PFSK-1 (cell line): ENCODE measurements at regions not wholly inside any gene's neighbourhood (a gene's known extent, or its start where the extent isn't known, plus 50 kb on each side); places are given as distances from the start of the nearest gene placed in this dataset.

Experiments used
- POLR2AphosphoS5 ChIP-seq: IDR thresholded peaks from 2 replicates; pipeline ENCODE4 v1.6.1; 2012; ENCODE audit warnings: low read depth, mild to moderate bottlenecking, control low read depth, low read length, moderate library complexity
- SIN3A ChIP-seq: IDR thresholded peaks from 2 replicates; pipeline ENCODE4 v1.6.1; 2012; ENCODE audit warnings: mild to moderate bottlenecking, low read length, moderate library complexity, borderline replicate concordance; ENCODE audit not compliant: insufficient read depth
- TAF1 ChIP-seq: IDR thresholded peaks from 2 replicates; pipeline ENCODE4 v1.6.1; 2012; ENCODE audit warnings: low read length, control low read depth, borderline replicate concordance; ENCODE audit not compliant: insufficient read depth

DNA sequence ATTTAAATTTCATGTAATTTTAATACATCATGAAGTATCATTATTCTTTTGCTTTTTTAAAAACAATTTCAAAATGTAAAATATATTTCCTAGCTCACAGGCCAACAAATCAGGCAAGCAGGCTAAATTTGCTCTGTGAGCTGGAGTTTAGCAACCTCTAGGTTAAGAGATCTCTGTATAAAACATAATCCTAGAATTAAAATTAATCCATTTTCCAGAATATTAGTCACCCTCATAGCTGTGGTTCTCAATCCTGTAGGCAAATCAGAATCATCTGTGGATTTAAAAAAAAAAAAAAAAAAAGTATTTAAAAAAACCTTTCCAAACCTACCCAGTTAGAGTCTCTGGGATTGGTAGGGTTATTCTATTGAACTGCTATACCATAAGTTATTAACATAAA is 209.7 kb downstream of the MINAR1 start:
- TF ChIP-seq SIN3A (no peak), POLR2AphosphoS5 (no peak), TAF1 (no peak)
